Keratinocyte (primary cell): ENCODE measurements at regions not wholly inside any gene's neighbourhood (a gene's known extent, or its start where the extent isn't known, plus 50 kb on each side); places are given as distances from the start of the nearest gene placed in this dataset.

ENCODE experiments used
- EZH2 ChIP-seq: IDR thresholded peaks from one replicate; pipeline ENCODE4 v1.6.1; 2012; ENCODE audit warnings: inconsistent platforms, mild to moderate bottlenecking, low read length, moderate library complexity
- TF ChIP-seq, protein P1 (sequence below), 3 experiments: IDR thresholded peaks in 1 of 3; conservative IDR thresholded peaks in 1 of 3; optimal IDR thresholded peaks in 1 of 3; 2 replicates in 2 of 3; 3 replicates in 1 of 3; pipeline versions ENCODE3 to v1.5.1; 2011; ENCODE audit warnings: low read length in 3 of 3, mild to moderate bottlenecking in 3 of 3, moderate library complexity in 2 of 3, control low read depth in 1 of 3, inconsistent platforms in 1 of 3; ENCODE audit not compliant: insufficient read depth in 2 of 3; ENCODE audit errors: extremely low read depth in 1 of 3

DNA sequence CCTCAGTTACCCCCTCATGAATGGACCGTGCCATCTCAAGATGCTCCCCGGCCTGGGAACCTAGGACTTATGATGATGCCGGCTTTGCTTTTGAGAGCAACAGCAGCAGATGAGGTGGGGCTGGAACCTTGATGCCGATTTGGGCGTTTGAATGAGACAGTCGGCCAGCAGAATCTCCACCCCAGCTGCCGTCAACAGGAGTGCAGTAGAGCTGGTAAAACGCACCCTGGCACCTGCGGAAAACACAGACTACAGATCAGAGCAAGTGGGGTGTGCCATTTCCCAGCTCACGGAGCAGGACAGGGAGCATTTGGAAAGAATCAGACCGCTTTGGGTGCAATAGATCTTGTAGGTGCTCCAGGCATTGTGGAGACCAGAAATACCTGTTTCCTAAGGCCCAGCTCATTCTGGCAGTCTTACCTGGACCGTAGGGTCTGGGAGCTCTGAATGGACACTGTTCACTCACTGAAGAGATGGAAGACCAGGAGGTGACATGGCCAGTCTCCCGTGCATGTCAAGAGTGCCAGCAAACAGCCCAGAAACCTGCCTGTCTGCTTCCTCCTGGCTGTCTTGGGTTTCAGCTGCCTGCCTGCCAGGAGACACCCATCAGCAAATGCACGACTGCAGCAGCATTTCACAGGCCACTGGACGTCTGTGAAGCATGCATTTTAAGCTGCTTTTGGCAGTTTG lies 317.7 kb upstream of the IRX4 start:
- TF ChIP-seq, protein P1, sequence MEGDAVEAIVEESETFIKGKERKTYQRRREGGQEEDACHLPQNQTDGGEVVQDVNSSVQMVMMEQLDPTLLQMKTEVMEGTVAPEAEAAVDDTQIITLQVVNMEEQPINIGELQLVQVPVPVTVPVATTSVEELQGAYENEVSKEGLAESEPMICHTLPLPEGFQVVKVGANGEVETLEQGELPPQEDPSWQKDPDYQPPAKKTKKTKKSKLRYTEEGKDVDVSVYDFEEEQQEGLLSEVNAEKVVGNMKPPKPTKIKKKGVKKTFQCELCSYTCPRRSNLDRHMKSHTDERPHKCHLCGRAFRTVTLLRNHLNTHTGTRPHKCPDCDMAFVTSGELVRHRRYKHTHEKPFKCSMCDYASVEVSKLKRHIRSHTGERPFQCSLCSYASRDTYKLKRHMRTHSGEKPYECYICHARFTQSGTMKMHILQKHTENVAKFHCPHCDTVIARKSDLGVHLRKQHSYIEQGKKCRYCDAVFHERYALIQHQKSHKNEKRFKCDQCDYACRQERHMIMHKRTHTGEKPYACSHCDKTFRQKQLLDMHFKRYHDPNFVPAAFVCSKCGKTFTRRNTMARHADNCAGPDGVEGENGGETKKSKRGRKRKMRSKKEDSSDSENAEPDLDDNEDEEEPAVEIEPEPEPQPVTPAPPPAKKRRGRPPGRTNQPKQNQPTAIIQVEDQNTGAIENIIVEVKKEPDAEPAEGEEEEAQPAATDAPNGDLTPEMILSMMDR (optimal IDR thresholded peaks at IDR 0.05 in 1 of 3, IDR thresholded peaks at IDR 0.05 in 1 of 3, conservative IDR thresholded peaks at IDR 0.05 in 1 of 3; ENCODE audit: extremely low read depth in 1 of 3, insufficient read depth in 2 of 3, low read length in 3 of 3) = no peak
- TF ChIP-seq EZH2 = no peak
